Type B pancreatic cell (in vitro differentiated cells): ENCODE measurements at regions not wholly inside any gene's neighbourhood (a gene's known extent, or its start where the extent isn't known, plus 50 kb on each side); places are given as distances from the start of the nearest gene placed in this dataset.

Experiments
- DNase-seq: peaks from one replicate; pipeline ENCODE4 v3.0.0; 2021; ENCODE audit warnings: mixed read lengths; ENCODE audit not compliant: unreplicated experiment; ENCODE audit errors: extremely low spot score
- H3K27ac Mint-ChIP-seq: 2 replicates; pipeline ENCODE4 v1.8.0; 2021; ENCODE audit warnings: mild to moderate bottlenecking, mixed read lengths
- H3K27me3 Mint-ChIP-seq: 2 replicates; pipeline ENCODE4 v1.8.0; 2021; ENCODE audit warnings: mixed read lengths
- H3K36me3 Mint-ChIP-seq: 2 replicates; pipeline ENCODE4 v1.8.0; 2021; ENCODE audit warnings: mixed read lengths
- H3K4me1 Mint-ChIP-seq: one replicate; pipeline ENCODE4 v1.8.0; 2021; ENCODE audit warnings: mixed read lengths; ENCODE audit not compliant: unreplicated experiment
- H3K4me3 Mint-ChIP-seq: 2 replicates; pipeline ENCODE4 v1.8.0; 2021; ENCODE audit warnings: mild to moderate bottlenecking, mixed read lengths
- H3K9me3 Mint-ChIP-seq: 2 replicates; pipeline ENCODE4 v1.8.0; 2021; ENCODE audit warnings: mixed read lengths
- CTCF ChIP-seq: fragments of 200-600 bp; sonication (generic); conservative IDR thresholded peaks from 2 replicates; pipeline ENCODE4 v1.5.0; 2021; ENCODE audit warnings: antibody characterized with exemption, mild to moderate bottlenecking

GRCh38 chr2:104502901-104503300 lies 351.0 kb upstream of the POU3F3 start:
- H3K36me3 Mint-ChIP-seq = no peaks in the 10 kb centered on the region
- peaks cover 10% of the 10 kb centered on the region for H3K27me3 Mint-ChIP-seq
- TF ChIP-seq CTCF = no peak
- no peak for DNase-seq
- no peak overlapping the region for H3K4me3 Mint-ChIP-seq
- no peaks in the 10 kb centered on the region for H3K9me3 Mint-ChIP-seq
- peaks cover 8% of the 10 kb centered on the region for H3K4me1 Mint-ChIP-seq
- H3K27ac Mint-ChIP-seq = no peak overlapping the region

GRCh38 chr2:104504331-104505073 lies 349.4 kb upstream of the POU3F3 start:
- no peak for DNase-seq
- H3K27ac Mint-ChIP-seq = no peak overlapping the region
- H3K4me3 Mint-ChIP-seq = no peak overlapping the region

GRCh38 chr2:104518256-104518655 lies 335.7 kb upstream of the POU3F3 start:
- Mint-ChIP-seq H3K27me3 (peaks cover 26% of the 10 kb centered on the region), H3K4me1 (no peaks in the 10 kb centered on the region), H3K27ac (no peak overlapping the region), H3K9me3 (no peaks in the 10 kb centered on the region), H3K4me3 (no peak overlapping the region), H3K36me3 (no peaks in the 10 kb centered on the region)
- DNase-seq = no peak
- no peak for TF ChIP-seq CTCF

More at GRCh38 chr2:104504331-104505073, 349.4 kb upstream of the POU3F3 start:
- H3K27me3 Mint-ChIP-seq = peaks cover 7% of the 10 kb centered on the region
- no peak for TF ChIP-seq CTCF
- no peaks in the 10 kb centered on the region for H3K36me3 Mint-ChIP-seq
- H3K4me1 Mint-ChIP-seq = peaks cover 8% of the 10 kb centered on the region
- H3K9me3 Mint-ChIP-seq = no peaks in the 10 kb centered on the region

- Mint-ChIP-seq H3K4me1 (no peaks in the 10 kb centered on the region), H3K27me3 (peaks cover 20% of the 10 kb centered on the region), H3K9me3 (peaks cover 4% of the 10 kb centered on the region), H3K36me3 (no peaks in the 10 kb centered on the region), H3K27ac (no peak overlapping the region), H3K4me3 (no peak overlapping the region)
- no peak for TF ChIP-seq CTCF
- DNase-seq = no peak
Observed at GRCh38 chr2:104521247-104521646, 332.7 kb upstream of the POU3F3 start.

GRCh38 chr2:104523921-104524320 lies 330.0 kb upstream of the POU3F3 start:
- Mint-ChIP-seq H3K4me1 (no peaks in the 10 kb centered on the region), H3K27ac (no peak overlapping the region), H3K36me3 (no peaks in the 10 kb centered on the region)

More at GRCh38 chr2:104523921-104524320, 330.0 kb upstream of the POU3F3 start:
- no peak for TF ChIP-seq CTCF
- peaks cover 20% of the 10 kb centered on the region for H3K27me3 Mint-ChIP-seq
- no peak for DNase-seq
- no peak overlapping the region for H3K4me3 Mint-ChIP-seq
- peaks cover 4% of the 10 kb centered on the region for H3K9me3 Mint-ChIP-seq
